ENCODE measurements at regions not wholly inside any gene's neighbourhood (a gene's known extent, or its start where the extent isn't known, plus 50 kb on each side); places are given as distances from the start of the nearest gene placed in this dataset.

DNA sequence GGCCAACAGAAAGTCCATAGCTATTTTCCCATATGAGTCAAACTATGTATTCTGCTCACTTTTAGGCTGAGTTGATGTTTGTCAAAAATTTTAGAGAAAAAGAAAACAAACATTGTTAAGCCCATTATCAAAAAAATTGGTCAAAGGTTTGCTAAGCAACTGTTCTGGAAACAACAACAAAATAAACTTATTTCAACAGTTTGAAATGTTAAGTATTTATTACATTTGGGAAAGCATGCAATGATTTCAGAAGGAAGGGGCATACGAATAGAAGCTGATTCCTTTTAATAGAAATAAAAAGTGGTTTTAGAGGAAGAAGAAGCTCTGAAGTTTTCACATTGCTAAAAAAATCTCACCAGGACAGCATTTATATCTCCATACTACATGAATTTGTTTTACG lies 1837.5 kb upstream of the CELF4 start (continued):
- TF ChIP-seq GABPA (IDR thresholded peaks at IDR 0.05; ENCODE audit: borderline replicate concordance, insufficient read depth, low read length) (no peak), PHF8 (conservative IDR thresholded peaks at IDR 0.05; ENCODE audit: low read depth, low read length) (no peak), SP2 (IDR thresholded peaks at IDR 0.05; ENCODE audit: low read length) (no peak), EZH2 (IDR thresholded peaks at IDR 0.05; ENCODE audit: low read depth, low read length, severe bottlenecking) (no peak), KDM4A (IDR thresholded peaks at IDR 0.05; ENCODE audit: low read depth, low read length, severe bottlenecking) (no peak)
- TF ChIP-seq, protein P1, sequence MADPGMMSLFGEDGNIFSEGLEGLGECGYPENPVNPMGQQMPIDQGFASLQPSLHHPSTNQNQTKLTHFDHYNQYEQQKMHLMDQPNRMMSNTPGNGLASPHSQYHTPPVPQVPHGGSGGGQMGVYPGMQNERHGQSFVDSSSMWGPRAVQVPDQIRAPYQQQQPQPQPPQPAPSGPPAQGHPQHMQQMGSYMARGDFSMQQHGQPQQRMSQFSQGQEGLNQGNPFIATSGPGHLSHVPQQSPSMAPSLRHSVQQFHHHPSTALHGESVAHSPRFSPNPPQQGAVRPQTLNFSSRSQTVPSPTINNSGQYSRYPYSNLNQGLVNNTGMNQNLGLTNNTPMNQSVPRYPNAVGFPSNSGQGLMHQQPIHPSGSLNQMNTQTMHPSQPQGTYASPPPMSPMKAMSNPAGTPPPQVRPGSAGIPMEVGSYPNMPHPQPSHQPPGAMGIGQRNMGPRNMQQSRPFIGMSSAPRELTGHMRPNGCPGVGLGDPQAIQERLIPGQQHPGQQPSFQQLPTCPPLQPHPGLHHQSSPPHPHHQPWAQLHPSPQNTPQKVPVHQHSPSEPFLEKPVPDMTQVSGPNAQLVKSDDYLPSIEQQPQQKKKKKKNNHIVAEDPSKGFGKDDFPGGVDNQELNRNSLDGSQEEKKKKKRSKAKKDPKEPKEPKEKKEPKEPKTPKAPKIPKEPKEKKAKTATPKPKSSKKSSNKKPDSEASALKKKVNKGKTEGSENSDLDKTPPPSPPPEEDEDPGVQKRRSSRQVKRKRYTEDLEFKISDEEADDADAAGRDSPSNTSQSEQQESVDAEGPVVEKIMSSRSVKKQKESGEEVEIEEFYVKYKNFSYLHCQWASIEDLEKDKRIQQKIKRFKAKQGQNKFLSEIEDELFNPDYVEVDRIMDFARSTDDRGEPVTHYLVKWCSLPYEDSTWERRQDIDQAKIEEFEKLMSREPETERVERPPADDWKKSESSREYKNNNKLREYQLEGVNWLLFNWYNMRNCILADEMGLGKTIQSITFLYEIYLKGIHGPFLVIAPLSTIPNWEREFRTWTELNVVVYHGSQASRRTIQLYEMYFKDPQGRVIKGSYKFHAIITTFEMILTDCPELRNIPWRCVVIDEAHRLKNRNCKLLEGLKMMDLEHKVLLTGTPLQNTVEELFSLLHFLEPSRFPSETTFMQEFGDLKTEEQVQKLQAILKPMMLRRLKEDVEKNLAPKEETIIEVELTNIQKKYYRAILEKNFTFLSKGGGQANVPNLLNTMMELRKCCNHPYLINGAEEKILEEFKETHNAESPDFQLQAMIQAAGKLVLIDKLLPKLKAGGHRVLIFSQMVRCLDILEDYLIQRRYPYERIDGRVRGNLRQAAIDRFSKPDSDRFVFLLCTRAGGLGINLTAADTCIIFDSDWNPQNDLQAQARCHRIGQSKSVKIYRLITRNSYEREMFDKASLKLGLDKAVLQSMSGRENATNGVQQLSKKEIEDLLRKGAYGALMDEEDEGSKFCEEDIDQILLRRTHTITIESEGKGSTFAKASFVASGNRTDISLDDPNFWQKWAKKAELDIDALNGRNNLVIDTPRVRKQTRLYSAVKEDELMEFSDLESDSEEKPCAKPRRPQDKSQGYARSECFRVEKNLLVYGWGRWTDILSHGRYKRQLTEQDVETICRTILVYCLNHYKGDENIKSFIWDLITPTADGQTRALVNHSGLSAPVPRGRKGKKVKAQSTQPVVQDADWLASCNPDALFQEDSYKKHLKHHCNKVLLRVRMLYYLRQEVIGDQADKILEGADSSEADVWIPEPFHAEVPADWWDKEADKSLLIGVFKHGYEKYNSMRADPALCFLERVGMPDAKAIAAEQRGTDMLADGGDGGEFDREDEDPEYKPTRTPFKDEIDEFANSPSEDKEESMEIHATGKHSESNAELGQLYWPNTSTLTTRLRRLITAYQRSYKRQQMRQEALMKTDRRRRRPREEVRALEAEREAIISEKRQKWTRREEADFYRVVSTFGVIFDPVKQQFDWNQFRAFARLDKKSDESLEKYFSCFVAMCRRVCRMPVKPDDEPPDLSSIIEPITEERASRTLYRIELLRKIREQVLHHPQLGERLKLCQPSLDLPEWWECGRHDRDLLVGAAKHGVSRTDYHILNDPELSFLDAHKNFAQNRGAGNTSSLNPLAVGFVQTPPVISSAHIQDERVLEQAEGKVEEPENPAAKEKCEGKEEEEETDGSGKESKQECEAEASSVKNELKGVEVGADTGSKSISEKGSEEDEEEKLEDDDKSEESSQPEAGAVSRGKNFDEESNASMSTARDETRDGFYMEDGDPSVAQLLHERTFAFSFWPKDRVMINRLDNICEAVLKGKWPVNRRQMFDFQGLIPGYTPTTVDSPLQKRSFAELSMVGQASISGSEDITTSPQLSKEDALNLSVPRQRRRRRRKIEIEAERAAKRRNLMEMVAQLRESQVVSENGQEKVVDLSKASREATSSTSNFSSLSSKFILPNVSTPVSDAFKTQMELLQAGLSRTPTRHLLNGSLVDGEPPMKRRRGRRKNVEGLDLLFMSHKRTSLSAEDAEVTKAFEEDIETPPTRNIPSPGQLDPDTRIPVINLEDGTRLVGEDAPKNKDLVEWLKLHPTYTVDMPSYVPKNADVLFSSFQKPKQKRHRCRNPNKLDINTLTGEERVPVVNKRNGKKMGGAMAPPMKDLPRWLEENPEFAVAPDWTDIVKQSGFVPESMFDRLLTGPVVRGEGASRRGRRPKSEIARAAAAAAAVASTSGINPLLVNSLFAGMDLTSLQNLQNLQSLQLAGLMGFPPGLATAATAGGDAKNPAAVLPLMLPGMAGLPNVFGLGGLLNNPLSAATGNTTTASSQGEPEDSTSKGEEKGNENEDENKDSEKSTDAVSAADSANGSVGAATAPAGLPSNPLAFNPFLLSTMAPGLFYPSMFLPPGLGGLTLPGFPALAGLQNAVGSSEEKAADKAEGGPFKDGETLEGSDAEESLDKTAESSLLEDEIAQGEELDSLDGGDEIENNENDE (IDR thresholded peaks at IDR 0.05; ENCODE audit: insufficient replicate concordance, low read length), result no peak

Measured in H1 (cell line).